ENCODE measurements at regions not wholly inside any gene's neighbourhood (a gene's known extent, or its start where the extent isn't known, plus 50 kb on each side); places are given as distances from the start of the nearest gene placed in this dataset.

- no peak for DNase-seq (ENCODE audit: extremely low spot score, unreplicated experiment)
- Mint-ChIP-seq H3K4me3 (no peak overlapping the region), H3K27me3 (peaks cover 38% of the 10 kb centered on the region), H3K27ac (no peak overlapping the region), H3K36me3 (peaks cover 4% of the 10 kb centered on the region), H3K9me3 (peaks cover 6% of the 10 kb centered on the region), H3K4me1 (ENCODE audit: unreplicated experiment) (peaks cover 15% of the 10 kb centered on the region)
- no peak for TF ChIP-seq CTCF (conservative IDR thresholded peaks at IDR 0.05)
Observed at GRCh38 chr7:25788961-25789620, 362.9 kb upstream of the NFE2L3 start.

- no peak for DNase-seq (ENCODE audit: extremely low spot score, unreplicated experiment)
- peaks cover 38% of the 10 kb centered on the region for H3K27me3 Mint-ChIP-seq
- H3K4me1 Mint-ChIP-seq (ENCODE audit: unreplicated experiment): peaks cover 15% of the 10 kb centered on the region
- H3K4me3 Mint-ChIP-seq: no peak overlapping the region
- TF ChIP-seq CTCF (conservative IDR thresholded peaks at IDR 0.05): no peak
- H3K36me3 Mint-ChIP-seq: peaks cover 4% of the 10 kb centered on the region
- H3K9me3 Mint-ChIP-seq: peaks cover 6% of the 10 kb centered on the region
- H3K27ac Mint-ChIP-seq: no peak overlapping the region
Observed at GRCh38 chr7:25789701-25790640, 362.0 kb upstream of the NFE2L3 start.

GRCh38 chr7:25790963-25791362 is 361.0 kb upstream of the NFE2L3 start:
- Mint-ChIP-seq H3K27ac (no peak overlapping the region), H3K36me3 (peaks cover 4% of the 10 kb centered on the region), H3K9me3 (no peaks in the 10 kb centered on the region), H3K27me3 (peaks cover 33% of the 10 kb centered on the region), H3K4me1 (ENCODE audit: unreplicated experiment) (peaks cover 15% of the 10 kb centered on the region), H3K4me3 (no peak overlapping the region)
- no peak for TF ChIP-seq CTCF (conservative IDR thresholded peaks at IDR 0.05)
- no peak for DNase-seq (ENCODE audit: extremely low spot score, unreplicated experiment)

GRCh38 chr7:25792586-25792985 is 359.4 kb upstream of the NFE2L3 start:
- H3K4me3 Mint-ChIP-seq: no peak overlapping the region
- no peak for TF ChIP-seq CTCF (conservative IDR thresholded peaks at IDR 0.05)
- H3K9me3 Mint-ChIP-seq: no peaks in the 10 kb centered on the region
- H3K27ac Mint-ChIP-seq: no peak overlapping the region
- peaks cover 25% of the 10 kb centered on the region for H3K27me3 Mint-ChIP-seq
- H3K36me3 Mint-ChIP-seq: peaks cover 4% of the 10 kb centered on the region
- peaks cover 13% of the 10 kb centered on the region for H3K4me1 Mint-ChIP-seq (ENCODE audit: unreplicated experiment)
- DNase-seq (ENCODE audit: extremely low spot score, unreplicated experiment): no peak

GRCh38 chr7:25795824-25796235 is 356.2 kb upstream of the NFE2L3 start:
- H3K4me3 Mint-ChIP-seq: no peak overlapping the region
- H3K27ac Mint-ChIP-seq: no peak overlapping the region
- TF ChIP-seq CTCF (conservative IDR thresholded peaks at IDR 0.05): no peak
- peaks cover 20% of the 10 kb centered on the region for H3K27me3 Mint-ChIP-seq
- peaks cover 4% of the 10 kb centered on the region for H3K36me3 Mint-ChIP-seq
- H3K9me3 Mint-ChIP-seq: no peaks in the 10 kb centered on the region
- DNase-seq (ENCODE audit: extremely low spot score, unreplicated experiment): no peak
- no peaks in the 10 kb centered on the region for H3K4me1 Mint-ChIP-seq (ENCODE audit: unreplicated experiment)
